Hepatocyte (in vitro differentiated cells): ENCODE measurements at regions not wholly inside any gene's neighbourhood (a gene's known extent, or its start where the extent isn't known, plus 50 kb on each side); places are given as distances from the start of the nearest gene placed in this dataset.

ENCODE experiments used
- CTCF ChIP-seq: fragments of 200-600 bp; sonication (generic); IDR thresholded peaks from 2 replicates; pipeline ENCODE4 v1.5.1; 2016; ENCODE audit warnings: antibody characterized with exemption, mild to moderate bottlenecking; ENCODE audit not compliant: poor library complexity
- EZH2 ChIP-seq: fragments of 200-600 bp; sonication (generic); IDR thresholded peaks from 2 replicates; pipeline ENCODE4 v1.6.1; 2016; ENCODE audit warnings: antibody characterized with exemption, mild to moderate bottlenecking, borderline replicate concordance
- EZH2phosphoT487 ChIP-seq: fragments of 200-600 bp; sonication (generic); IDR thresholded peaks from one replicate; pipeline ENCODE4 v1.6.1; 2018; ENCODE audit warnings: antibody characterized with exemption, mild to moderate bottlenecking, low read depth, moderate library complexity; ENCODE audit not compliant: unreplicated experiment, severe bottlenecking

GRCh38 chr14:29376237-29376636 lies 551.4 kb downstream of the PRKD1 start:
- TF ChIP-seq CTCF (no peak), EZH2phosphoT487 (no peak), EZH2 (no peak)
